ENCODE measurements at regions not wholly inside any gene's neighbourhood (a gene's known extent, or its start where the extent isn't known, plus 50 kb on each side); places are given as distances from the start of the nearest gene placed in this dataset.

- TF ChIP-seq CTCF (IDR thresholded peaks at IDR 0.05), result no peak
- TF ChIP-seq EZH2 (IDR thresholded peaks at IDR 0.05), result no peak
- TF ChIP-seq EZH2phosphoT487 (IDR thresholded peaks at IDR 0.05), result no peak
Measured at GRCh38 chr7:26987338-26987737, 108.5 kb downstream of the HOXA1 start.
